GM12872 (cell line): ENCODE measurements at regions not wholly inside any gene's neighbourhood (a gene's known extent, or its start where the extent isn't known, plus 50 kb on each side); places are given as distances from the start of the nearest gene placed in this dataset.

Experiments used
- CTCF ChIP-seq: IDR thresholded peaks from 3 replicates; pipeline ENCODE4 v1.5.1; 2011; ENCODE audit warnings: low read depth, mild to moderate bottlenecking, low read length, moderate library complexity; ENCODE audit not compliant: insufficient read depth

GRCh38 chr5:20974426-20974825, 986.4 kb upstream of the CDH18 start:
- no peak for TF ChIP-seq CTCF

GRCh38 chr5:20972419-20972925, 984.5 kb upstream of the CDH18 start:
- TF ChIP-seq CTCF, result no peak

GRCh38 chr5:20959347-20959746, 971.3 kb upstream of the CDH18 start:
- TF ChIP-seq CTCF, result no peak

- no peak for TF ChIP-seq CTCF
Observed at GRCh38 chr5:20958641-20959040, 970.6 kb upstream of the CDH18 start.

- no peak for TF ChIP-seq CTCF
Observed at GRCh38 chr5:20956134-20956533, 968.1 kb upstream of the CDH18 start.

GRCh38 chr5:20949636-20950035, 961.6 kb upstream of the CDH18 start:
- no peak for TF ChIP-seq CTCF

GRCh38 chr5:20833081-20833627, 845.2 kb upstream of the CDH18 start:
- TF ChIP-seq CTCF, result no peak; the same call in 2 of the 3 replicates
